CD14-positive monocyte (primary cell): ENCODE measurements at regions not wholly inside any gene's neighbourhood (a gene's known extent, or its start where the extent isn't known, plus 50 kb on each side); places are given as distances from the start of the nearest gene placed in this dataset.

Source experiments
- DNase-seq, 3 donors: peaks; one replicate each; pipeline ENCODE4 v3.0.0-alpha.2; 2011 to 2022
- H2AFZ ChIP-seq: 2 replicates; pipeline ENCODE4 v1.6.0; 2012; ENCODE audit warnings: mild to moderate bottlenecking, low read depth, low read length, inconsistent platforms; ENCODE audit not compliant: insufficient read depth, poor library complexity, severe bottlenecking
- H3K27ac ChIP-seq, 2 donors: 1 replicate in 1 of 2; 2 replicates in 1 of 2; pipeline ENCODE4 v1.5.1; 2012 to 2013; ENCODE audit warnings: low read length in 2 of 2, control low read depth in 1 of 2, inconsistent platforms in 1 of 2, low read depth in 1 of 2, mild to moderate bottlenecking in 1 of 2
- H3K27me3 ChIP-seq, 2 donors: one replicate each; pipeline versions ENCODE4 v1.6.0 to v1.6.1; 2011 to 2013; ENCODE audit warnings: low read length in 2 of 2; ENCODE audit not compliant: control insufficient read depth in 2 of 2, insufficient read depth in 2 of 2
- H3K36me3 ChIP-seq, 2 donors: replicated peaks in 1 of 2; 1 replicate in 1 of 2; 2 replicates in 1 of 2; pipeline versions ENCODE4 v1.5.1 to v1.6.1; 2012 to 2013; ENCODE audit warnings: low read length in 2 of 2, control low read depth in 1 of 2, inconsistent platforms in 1 of 2, mild to moderate bottlenecking in 1 of 2; ENCODE audit not compliant: insufficient read depth in 2 of 2, control insufficient read depth in 1 of 2
- H3K4me1 ChIP-seq, 2 donors: 1 replicate in 1 of 2; 2 replicates in 1 of 2; pipeline versions ENCODE4 v1.5.1 to v1.6.1; 2012 to 2013; ENCODE audit warnings: low read length in 2 of 2, control low read depth in 1 of 2, inconsistent platforms in 1 of 2, mild to moderate bottlenecking in 1 of 2, moderate library complexity in 1 of 2; ENCODE audit not compliant: insufficient read depth in 2 of 2, control insufficient read depth in 1 of 2
- H3K4me2 ChIP-seq: replicated peaks from 2 replicates; pipeline ENCODE3; 2012; ENCODE audit warnings: low read length, moderate library complexity, mild to moderate bottlenecking; ENCODE audit not compliant: poor library complexity, severe bottlenecking; ENCODE audit errors: extremely low read depth
- H3K4me3 ChIP-seq, 3 experiments: fragments of 200-600 bp in 1 of 3; sonication (generic) in 1 of 3; replicated peaks in 1 of 3; 1 replicate in 2 of 3; 2 replicates in 1 of 3; pipeline ENCODE4 v1.5.1; 2011 to 2013; ENCODE audit warnings: low read length in 3 of 3, mild to moderate bottlenecking in 3 of 3, control low read depth in 2 of 3, low read depth in 2 of 3, inconsistent platforms in 1 of 3, moderate library complexity in 1 of 3
- H3K79me2 ChIP-seq: 2 replicates; pipeline ENCODE4 v1.6.0; 2012; ENCODE audit warnings: mild to moderate bottlenecking, control low read depth, inconsistent platforms, low read length, moderate library complexity; ENCODE audit not compliant: insufficient read depth
- H3K9ac ChIP-seq: 2 replicates; pipeline ENCODE4 v1.6.0; 2017; ENCODE audit warnings: low read length, mild to moderate bottlenecking; ENCODE audit not compliant: insufficient read depth, poor library complexity, severe bottlenecking
- H3K9me3 ChIP-seq, 2 donors: replicated peaks in 1 of 2; 1 replicate in 1 of 2; 2 replicates in 1 of 2; pipeline versions ENCODE4 v1.5.1 to v1.6.1; 2012 to 2013; ENCODE audit warnings: low read length in 2 of 2, control low read depth in 1 of 2; ENCODE audit not compliant: control insufficient read depth in 1 of 2, insufficient read depth in 1 of 2
- H4K20me1 ChIP-seq: 2 replicates; pipeline ENCODE4 v1.6.0; 2012; ENCODE audit warnings: mild to moderate bottlenecking, low read length, control low read depth, moderate library complexity; ENCODE audit not compliant: insufficient read depth
- H3K27ac Mint-ChIP-seq, 7 donors: one replicate each; pipeline ENCODE4 v1.8.0; 2020; ENCODE audit warnings: mild to moderate bottlenecking in 7 of 7, mixed read lengths in 7 of 7, moderate library complexity in 6 of 7, inconsistent platforms in 2 of 7
- H3K27me3 Mint-ChIP-seq, 3 donors: one replicate each; pipeline ENCODE4 v1.8.0; 2021 to 2022; ENCODE audit warnings: low read depth in 3 of 3, mild to moderate bottlenecking in 3 of 3, mixed read lengths in 3 of 3, moderate library complexity in 3 of 3, inconsistent platforms in 1 of 3
- H3K36me3 Mint-ChIP-seq, 2 donors: one replicate each; pipeline ENCODE4 v1.8.0; 2020; ENCODE audit warnings: mixed read lengths in 2 of 2, inconsistent platforms in 1 of 2, mild to moderate bottlenecking in 1 of 2
- H3K4me1 Mint-ChIP-seq: one replicate; pipeline ENCODE4 v1.8.0; 2020; ENCODE audit warnings: mild to moderate bottlenecking, mixed read lengths
- H3K4me3 Mint-ChIP-seq, 2 donors: one replicate each; pipeline ENCODE4 v1.8.0; 2020; ENCODE audit warnings: mild to moderate bottlenecking in 2 of 2, mixed read lengths in 2 of 2, moderate library complexity in 1 of 2
- H3K9me3 Mint-ChIP-seq, 7 donors: one replicate each; pipeline ENCODE4 v1.8.0; 2020 to 2022; ENCODE audit warnings: mixed read lengths in 7 of 7, mild to moderate bottlenecking in 6 of 7, moderate library complexity in 6 of 7, inconsistent platforms in 2 of 7
- WGBS: methylation state at CpG from one replicate; pipeline ENCODE4 v1.1.5; 2013; ENCODE audit warnings: missing lambda C conversion rate; ENCODE audit not compliant: insufficient coverage; 5-methylcytosine and 5-hydroxymethylcytosine counted together
- intact Hi-C, 2 donors: fragments of 100-400 bp; cut with micrococcal nuclease; formaldehyde crosslinking; loops; one replicate each; pipeline versions ENCODE4 v1.15.0 to v1.15.1; 2023
- TF ChIP-seq, protein P1 (sequence below): fragments of 200-600 bp; IDR thresholded peaks from one replicate; pipeline ENCODE4 v1.8.0; 2022; ENCODE audit warnings: antibody characterized with exemption, mild to moderate bottlenecking

DNA sequence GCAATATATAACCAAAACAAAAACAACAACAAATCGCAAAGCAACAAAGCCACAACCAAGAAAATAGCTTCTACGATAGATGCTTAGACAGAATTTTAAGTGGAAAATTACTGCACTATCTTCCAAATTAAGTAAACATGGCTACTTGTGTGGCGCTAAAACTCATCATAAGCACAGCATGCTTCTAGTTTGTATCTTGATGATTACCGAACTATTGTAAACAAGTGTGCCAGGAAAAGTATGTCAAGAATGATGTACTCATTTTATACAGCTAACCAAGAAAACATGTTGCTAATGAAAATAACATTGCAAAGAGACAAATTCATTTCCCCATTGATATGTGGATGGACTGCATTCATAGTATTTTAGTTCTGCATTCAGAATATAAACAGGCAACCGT, 271.9 kb upstream of the GPC6 start:
- 100% methylated on average over 2 of the region's 5 CpGs for WGBS

DNA sequence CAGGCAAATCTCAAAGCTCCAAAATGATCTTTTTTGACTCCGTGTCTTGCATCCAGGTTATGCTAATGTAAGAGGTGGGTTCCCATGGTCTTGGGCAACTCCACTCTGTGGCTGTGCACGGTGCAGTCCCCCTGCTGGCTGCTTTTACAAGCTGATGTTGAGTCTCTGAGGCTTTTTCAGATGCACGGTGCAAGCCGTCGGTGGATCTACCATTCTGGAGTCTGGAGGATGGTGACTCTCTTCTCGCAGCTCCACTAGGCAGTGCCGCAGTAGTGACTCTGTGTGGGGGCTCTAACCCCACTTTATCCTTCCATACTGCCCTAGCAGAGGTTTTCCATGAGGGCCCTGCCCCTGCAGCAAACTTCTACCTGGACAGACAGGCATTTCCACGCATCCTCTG, 266.8 kb upstream of the GPC6 start:
- H3K4me1 ChIP-seq, result no peaks in the 10 kb centered on the region
- intact Hi-C loops, result no loop called here
- DNase-seq, result no peak
- H3K79me2 ChIP-seq, result no peaks in the 10 kb centered on the region
- TF ChIP-seq, protein P1, sequence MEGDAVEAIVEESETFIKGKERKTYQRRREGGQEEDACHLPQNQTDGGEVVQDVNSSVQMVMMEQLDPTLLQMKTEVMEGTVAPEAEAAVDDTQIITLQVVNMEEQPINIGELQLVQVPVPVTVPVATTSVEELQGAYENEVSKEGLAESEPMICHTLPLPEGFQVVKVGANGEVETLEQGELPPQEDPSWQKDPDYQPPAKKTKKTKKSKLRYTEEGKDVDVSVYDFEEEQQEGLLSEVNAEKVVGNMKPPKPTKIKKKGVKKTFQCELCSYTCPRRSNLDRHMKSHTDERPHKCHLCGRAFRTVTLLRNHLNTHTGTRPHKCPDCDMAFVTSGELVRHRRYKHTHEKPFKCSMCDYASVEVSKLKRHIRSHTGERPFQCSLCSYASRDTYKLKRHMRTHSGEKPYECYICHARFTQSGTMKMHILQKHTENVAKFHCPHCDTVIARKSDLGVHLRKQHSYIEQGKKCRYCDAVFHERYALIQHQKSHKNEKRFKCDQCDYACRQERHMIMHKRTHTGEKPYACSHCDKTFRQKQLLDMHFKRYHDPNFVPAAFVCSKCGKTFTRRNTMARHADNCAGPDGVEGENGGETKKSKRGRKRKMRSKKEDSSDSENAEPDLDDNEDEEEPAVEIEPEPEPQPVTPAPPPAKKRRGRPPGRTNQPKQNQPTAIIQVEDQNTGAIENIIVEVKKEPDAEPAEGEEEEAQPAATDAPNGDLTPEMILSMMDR, result no peak
- no peaks in the 10 kb centered on the region for H3K36me3 Mint-ChIP-seq
- peaks cover 19 to 24% of the 10 kb centered on the region in 2 donors for H3K9me3 ChIP-seq
- no peaks in the 10 kb centered on the region for H3K4me1 Mint-ChIP-seq
- H3K9me3 Mint-ChIP-seq, result peaks cover 4 to 17% (median 12%) of the 10 kb centered on the region in 7 donors
- H2AFZ ChIP-seq, result no peak overlapping the region
- H3K4me3 ChIP-seq, result no peak overlapping the region
- peak overlapping the region in 1 of 7 donors; percentile 37 for H3K27ac Mint-ChIP-seq
- no peak overlapping the region for H3K27ac ChIP-seq
- H3K27me3 Mint-ChIP-seq, result no peaks in the 10 kb centered on the region
- H3K9ac ChIP-seq, result no peak overlapping the region
- no peaks in the 10 kb centered on the region for H3K36me3 ChIP-seq
- 97% methylated on average over 3 of the region's 8 CpGs for WGBS
- no peaks in the 10 kb centered on the region for H3K27me3 ChIP-seq
- no peaks in the 10 kb centered on the region for H4K20me1 ChIP-seq
- H3K4me3 Mint-ChIP-seq, result no peak overlapping the region
- no peak overlapping the region for H3K4me2 ChIP-seq

More for the DNA sequence above, 271.9 kb upstream of the GPC6 start:
- Mint-ChIP-seq H3K36me3 (no peaks in the 10 kb centered on the region), H3K27me3 (no peaks in the 10 kb centered on the region), H3K4me1 (no peaks in the 10 kb centered on the region), H3K27ac (no peak overlapping the region), H3K4me3 (no peak overlapping the region), H3K9me3 (peaks cover 1 to 7% (median 5%) of the 10 kb centered on the region in 7 donors)
- intact Hi-C loops, result no loop called here
- Histone ChIP-seq H3K27ac (no peak overlapping the region), H3K4me2 (no peak overlapping the region), H3K36me3 (no peaks in the 10 kb centered on the region), H3K79me2 (no peaks in the 10 kb centered on the region), H3K4me3 (no peak overlapping the region), H3K4me1 (no peaks in the 10 kb centered on the region), H2AFZ (no peak overlapping the region), H3K9ac (no peak overlapping the region), H4K20me1 (no peaks in the 10 kb centered on the region), H3K27me3 (no peaks in the 10 kb centered on the region), H3K9me3 (peaks cover 4 to 8% of the 10 kb centered on the region in 2 donors)
- DNase-seq, result no peak
- TF ChIP-seq, protein P1, result no peak
